Superior temporal gyrus (tissue), 1 donor: ENCODE measurements at regions not wholly inside any gene's neighbourhood (a gene's known extent, or its start where the extent isn't known, plus 50 kb on each side); places are given as distances from the start of the nearest gene placed in this dataset.

ENCODE experiments used
- DNase-seq: peaks from one replicate; pipeline ENCODE4 v3.0.0-alpha.2; 2016; ENCODE audit errors: extremely low spot score

DNA sequence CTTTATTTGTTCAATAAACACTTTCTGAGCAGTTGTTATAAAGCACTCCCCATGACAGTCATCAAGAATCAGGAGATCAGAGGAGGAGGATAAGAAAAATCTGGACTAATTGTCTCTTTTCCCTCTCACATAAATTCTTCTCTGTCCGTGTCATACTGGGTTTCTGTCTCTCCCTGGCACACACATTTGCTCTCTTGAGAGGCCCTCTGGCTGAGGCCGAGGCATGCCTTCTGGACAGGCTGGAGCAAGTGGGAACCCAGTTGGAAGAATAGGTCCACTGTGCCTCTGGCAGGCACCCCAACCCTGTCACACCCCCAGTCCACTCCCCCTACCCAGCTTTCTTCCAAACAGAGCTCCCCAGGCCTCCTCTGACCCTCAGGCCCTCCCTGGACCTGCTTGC, 315.8 kb downstream of the UACA start:
- no peak for DNase-seq

DNA sequence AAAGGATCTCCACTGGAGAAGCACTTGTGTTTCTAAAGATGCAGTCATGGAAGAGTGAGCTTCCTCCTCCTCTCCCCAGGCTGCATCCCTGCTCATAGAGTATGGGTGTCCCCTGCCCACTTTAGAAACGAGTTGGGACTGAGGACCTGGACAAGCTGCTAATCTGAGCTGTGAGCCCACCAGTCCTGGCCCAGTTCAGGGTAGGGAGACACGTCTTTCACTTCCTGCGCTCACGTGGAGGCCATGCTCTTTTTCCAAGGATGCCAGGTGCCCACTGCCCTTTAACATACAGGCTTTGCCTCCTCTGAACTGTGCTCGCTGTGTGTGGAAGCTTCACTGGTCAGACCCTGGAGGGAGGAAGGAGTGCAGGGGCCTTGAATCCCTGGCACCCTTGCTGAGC, 316.3 kb downstream of the UACA start:
- DNase-seq, result no peak

DNA sequence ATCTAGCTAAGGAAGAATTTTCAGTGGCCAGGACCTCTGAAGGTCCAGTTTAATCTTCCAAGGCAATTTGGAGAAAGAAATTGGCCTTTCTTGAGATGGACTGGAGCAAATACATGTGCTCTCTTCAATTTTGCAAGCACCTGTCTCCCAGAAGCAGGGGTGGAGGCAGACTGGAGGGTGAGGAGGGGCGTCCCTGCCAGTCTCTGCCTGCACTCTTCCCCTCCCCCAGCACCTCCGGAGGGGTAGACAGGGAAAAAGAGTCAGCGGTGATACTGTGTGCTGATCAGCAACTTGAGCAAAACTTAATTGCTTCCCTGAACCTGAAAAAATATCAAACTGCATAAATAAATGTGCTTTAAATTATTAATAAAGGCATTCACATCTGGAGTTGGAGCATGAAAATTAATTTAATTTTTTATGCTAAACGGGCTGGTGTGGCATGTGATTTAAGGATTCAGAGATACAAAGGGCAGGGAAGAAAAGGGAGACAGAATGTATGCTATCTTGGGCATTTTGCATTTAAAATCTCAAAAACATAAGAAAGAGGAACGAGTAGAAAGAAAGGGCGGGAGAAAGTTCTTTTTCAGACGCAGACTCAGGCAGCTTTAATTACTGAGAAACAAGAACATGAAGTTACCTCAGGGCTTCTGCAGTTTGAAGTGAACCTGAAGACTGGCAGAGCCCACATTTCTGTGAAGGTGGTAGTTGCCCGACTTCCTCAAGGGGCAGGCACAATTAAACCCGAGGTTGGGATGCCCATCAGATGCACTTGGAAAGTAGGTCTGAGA, 319.7 kb downstream of the UACA start:
- no peak for DNase-seq

DNA sequence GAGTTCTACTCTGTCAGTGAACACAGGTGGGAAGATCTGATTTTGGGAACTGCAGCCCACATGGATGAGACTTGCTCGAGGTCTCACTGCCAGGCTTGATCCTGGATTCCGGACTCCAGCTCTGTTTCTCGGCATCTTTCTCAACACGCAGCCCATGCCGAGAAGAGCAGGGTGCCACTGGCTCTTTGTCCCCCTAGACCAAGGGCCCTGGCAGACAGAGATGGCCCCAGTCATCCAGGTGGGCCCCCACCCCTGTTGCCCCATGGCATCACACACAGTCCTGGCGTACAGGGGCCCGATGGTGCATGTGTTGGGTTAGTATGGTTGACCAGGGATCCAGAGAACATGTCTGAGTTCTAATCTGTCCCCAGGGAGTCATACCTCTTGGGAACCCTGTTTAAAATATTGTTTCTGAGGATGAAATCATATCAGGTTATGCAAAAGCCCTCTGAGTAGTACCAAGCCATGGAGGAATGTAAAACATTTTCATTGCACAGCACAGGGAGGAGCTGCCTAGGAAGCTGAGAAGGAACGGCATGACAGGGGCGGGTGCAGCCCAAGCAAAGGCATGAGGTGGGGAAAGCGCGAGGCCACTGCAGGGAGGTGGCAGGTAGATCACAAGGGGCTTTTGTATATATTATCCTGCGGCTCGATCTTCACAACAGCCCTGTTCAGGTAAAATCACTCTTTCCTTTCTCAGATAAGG, 320.6 kb downstream of the UACA start:
- no peak for DNase-seq

DNA sequence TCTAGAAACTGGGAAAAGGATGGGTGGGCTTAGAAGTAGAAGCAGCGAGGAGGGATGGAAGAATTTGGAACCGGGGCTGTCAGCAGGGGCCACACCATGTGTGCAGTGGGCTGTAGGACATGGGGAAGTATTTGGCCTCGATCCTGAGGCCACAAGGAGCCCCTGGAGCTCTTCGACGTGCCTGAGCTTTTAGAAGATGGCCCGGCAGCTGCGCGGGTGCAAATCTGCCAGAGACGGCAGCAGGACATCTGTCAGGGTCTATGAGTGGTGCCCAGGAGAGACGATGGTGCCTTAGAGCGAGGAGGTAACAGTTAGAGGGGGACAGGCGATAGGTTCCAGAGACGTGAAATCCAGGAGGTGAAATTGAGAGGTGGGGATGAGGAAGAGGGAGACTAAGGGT, 321.1 kb downstream of the UACA start:
- no peak for DNase-seq

DNA sequence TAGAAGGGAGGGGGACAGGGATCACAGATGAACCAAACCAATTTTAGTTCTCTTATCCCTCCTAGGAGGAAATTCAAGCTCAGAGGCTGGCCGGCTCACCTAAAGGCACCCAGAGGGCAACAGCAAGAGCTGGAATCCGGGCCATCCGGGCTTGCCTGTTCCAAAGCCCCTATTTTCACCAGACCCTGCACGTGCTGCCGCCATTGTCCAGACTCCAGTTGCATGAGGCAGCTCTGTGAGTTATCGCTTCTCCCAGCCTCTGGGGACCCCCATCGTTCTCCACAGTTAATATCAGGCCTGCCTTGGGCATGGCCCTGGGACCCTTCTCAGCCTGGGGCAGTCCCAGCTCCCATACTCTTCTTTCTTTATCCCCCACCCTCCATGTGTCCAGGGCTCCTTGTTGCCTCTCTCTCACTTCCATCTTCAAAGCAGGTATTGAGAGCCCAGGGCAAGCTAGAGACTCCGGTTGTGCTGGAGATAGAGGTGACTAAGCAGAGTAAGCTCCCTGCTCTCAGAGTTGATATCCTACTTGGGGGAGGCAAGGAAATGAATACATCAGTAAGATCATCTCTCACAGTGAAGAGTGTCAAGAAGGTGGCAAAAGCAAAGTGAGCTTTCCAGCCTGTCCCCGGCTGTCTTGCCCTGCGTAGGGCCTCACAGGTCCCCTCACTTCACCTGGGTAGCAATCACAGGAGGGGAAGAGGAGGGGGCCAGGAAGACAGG, 322.8 kb downstream of the UACA start:
- no peak for DNase-seq

DNA sequence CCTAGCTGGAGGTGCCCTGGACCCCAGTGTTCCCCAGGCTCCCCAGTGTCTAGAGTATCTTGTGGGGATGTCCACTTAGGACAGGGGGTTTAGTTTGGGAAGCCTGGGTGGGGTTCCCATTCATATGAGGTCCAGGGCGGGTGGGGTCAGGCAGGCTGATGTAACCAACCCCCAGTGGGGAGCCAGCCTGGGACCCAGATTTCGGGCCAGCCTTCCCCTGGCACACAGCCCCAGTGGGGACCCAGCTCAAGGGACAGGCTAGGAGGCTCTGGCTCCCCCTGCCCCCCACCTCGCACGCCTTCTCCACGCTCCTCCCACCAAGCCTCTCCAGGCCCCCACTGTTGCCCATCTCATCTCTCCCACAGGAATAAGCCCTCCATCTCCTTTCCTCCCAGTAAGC, 323.5 kb downstream of the UACA start:
- no peak for DNase-seq

DNA sequence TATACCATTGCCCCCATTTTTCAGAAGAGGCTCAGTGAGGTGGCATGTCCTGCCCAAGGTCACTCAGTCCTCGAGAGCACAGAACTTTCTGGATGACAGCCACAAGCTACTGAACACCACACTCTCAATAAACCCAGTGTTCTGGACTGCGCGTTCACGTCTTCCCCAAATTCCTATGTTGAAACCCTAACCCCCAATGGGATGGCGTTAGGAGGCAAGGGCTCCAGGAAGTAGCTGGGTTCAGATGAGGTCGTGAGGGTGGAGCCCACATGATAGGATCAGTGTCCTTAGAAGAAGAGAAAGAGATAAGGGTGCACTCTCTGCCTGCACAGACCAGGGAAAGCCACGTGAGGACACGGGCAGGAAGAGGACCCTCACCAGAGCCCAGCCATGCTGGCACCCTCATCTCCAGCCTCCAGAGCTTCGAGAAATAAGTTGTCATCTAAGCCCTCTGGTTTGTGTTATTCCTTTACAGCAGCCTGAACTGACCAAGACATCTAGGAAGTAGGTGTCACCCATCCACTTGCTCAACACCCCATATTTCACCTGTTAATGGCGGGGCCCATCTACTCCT, 324.0 kb downstream of the UACA start:
- DNase-seq, result no peak

DNA sequence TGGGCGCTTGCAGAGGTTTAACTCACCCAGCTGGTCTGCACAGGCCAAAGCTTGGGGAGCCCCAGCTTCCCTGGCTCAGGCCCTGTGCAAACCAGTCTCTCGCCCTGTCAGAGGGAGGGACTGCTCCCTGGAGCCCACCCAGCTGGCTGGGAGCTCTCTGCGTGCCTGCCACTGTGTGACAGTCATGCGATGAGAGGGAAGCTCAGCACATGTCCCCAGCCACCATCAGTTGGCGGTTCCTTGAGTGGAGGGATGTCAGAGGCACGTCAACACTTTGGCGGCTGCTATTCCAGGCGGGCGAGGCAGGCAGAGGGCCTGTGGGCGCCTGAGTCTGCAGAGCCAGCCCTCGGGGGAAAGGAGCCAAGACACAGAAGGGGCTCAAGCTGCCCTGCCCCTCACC, 324.6 kb downstream of the UACA start:
- no peak for DNase-seq

DNA sequence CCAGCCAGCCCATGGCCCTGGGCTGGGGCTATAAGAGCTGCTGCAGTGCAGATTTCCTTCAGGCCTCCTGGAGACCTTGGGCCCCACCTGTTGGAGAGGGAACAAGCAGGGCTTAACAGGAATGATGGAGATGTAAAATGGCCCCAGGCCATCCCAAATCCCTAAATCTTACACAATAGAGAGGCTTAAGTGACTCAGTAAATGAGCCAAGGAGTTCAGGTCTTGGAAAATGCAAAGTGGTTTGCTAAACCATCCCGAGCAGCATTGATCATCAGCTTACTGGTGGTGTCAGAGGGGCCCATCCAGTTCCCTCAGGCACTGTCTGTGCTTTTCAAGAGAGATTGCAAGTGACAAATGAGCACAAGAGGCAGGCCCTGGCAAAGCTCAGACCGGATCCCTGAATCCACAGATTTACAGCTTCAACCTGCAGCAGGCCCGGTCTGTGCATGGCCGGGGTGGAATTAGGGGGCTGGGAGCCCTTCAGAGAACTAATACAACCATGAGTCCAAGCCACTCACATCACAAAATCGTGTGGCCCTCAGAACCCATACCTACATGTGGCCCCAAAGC, 325.4 kb downstream of the UACA start:
- DNase-seq, result no peak

DNA sequence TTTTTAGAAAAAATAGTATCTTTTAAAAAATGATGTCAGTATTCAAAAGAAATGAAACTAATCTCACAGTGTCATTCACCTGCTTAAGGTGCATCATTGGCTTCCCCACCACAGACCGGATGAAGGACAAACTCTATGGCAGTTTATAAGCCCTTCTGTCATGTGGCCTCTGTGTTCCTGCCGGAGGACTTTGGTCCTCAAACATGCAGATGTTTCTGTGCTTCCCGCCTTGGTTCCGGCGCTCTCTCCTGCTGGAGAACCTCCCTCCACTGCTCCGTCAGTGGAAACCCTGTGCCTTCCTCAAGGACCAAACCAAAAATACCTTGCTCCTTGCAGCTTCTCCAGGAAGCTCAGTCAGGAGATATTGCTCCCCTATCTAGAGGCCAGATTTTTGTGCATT, 326.3 kb downstream of the UACA start:
- DNase-seq, result no peak

DNA sequence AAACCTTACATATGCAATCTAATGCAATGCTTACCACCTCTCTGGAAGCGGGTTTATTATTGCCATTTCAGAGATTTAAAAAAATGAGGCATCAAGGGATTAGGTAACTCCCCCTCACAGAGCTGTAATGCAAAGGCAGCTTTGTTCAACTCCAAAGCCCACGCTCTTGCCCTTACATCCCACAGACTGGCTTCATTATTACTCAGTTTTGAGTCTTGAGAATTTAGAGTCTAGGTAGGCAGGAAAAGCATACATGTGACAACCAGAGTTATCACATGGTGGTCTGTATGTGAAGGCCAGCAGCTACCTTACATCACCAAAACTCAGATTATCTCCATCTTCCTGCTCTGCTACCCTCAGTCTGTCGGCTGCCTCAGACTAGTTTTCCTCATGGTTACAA, 326.9 kb downstream of the UACA start:
- no peak for DNase-seq

DNA sequence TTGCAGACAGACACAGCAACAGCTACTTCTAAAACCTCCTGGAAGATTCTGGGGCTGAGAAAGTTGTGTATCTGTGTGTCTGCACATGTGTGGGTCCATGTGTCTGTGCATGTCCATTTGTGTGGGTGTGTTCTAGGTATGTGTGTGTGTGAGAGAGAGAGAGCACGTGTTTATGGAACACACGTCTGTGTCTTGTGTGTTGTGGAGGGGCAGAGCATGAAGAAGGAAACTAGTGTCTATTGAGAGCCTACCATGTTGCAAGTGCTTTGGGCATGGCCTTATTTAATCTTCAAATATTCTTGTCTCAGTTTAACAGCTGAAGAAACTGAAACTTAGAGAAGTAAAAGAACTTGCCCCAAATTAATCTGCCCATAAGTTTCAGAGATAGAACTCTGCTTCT, 327.5 kb downstream of the UACA start:
- DNase-seq, result no peak

DNA sequence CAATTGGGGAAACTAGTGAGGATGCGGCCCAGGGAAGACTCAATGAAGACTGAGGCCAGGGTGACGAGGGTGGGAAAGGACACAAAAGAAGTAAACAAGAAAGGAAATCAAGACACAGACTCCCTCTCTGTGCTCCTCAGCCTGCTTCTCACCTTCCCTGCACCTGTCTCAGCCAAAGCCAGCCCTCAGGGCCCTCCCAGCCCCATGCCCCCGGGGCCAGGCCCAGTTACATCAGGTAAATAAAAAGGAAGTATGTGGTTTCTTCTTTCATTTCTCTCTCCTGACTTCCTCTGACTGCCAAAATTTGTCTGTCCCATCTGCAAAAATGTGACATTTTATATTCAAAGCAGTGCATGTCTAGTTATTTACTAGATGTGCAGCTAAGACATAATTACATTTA, 328.0 kb downstream of the UACA start:
- DNase-seq, result no peak

DNA sequence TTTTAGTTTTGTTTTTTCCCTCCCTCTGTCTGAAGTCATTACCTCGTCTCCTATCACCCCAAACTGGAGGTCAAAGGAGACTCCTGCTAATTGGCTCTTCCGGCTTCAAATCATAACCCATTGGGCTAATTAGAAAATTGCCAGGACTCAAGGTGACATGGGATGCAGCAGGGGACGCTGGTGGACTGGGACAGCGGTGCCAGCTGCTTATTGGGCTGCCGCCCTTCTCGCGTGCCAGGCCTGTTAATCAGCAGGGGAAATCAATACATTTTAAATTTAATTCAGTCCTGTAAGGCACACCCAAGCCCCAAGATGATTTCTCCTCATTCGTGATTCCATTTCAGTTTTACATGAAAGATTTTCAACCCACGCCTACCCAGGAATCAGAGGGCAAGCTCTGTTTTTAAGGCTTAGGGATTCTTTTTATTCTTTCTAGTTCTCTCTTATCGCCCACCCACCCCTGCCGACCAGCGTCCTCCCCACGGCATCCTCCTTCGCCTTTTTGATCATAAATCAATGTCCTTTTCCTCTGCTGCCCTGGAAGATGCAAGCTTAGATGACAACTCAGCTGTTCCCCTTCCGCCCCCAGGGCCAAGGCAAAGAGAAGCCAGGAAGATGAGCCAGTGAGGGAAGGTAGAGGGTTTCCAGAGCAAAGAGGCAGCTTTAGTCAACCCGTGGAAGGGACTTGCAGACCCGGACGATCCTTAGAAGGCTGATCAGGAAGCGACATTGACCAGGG, 329.6 kb downstream of the UACA start:
- no peak for DNase-seq

DNA sequence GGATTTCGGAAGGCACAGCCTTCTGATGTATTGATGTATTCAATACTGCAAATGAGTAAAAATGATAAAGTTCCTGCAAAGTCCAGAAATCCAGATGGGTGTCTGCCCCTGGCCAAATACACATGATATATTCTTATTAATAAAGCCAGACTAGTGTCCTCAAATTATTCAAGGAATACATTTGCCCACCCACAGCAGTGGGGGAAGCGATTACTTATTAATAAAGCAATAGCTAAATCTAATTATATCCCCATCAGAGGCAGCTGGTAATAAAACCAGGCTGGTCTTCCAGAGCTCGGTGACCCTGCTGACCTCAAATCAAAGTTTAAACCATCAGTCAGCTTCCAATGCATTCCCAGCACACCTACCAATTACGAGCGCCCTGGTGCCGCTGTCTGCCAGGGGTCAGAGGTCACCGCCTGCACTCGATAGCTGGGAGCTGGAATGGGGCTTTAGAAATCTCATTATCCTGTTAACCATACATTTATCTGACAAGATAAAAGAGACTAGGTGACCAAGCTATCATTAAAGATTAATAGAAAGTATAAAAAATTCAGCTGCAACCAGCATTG, 330.3 kb downstream of the UACA start:
- no peak for DNase-seq

DNA sequence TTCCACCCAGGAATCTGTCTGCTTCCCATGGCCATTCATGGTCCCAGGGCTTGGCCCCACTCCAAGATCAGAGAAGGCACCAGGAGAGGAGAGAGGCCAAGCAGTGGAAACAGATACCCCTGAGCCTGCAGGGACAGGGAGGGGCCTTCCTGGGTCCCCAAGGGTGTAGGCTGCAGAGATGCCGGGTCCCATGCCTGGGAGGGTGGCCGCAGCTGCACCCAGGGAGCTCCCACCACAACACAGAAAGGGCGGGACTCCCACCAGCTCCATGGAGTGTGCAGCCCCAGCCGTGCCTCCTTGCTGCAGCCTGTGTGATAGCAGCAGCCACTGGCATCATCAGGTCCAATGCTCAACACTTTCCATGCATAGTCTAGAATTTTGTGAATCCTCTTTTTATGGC, 331.5 kb downstream of the UACA start:
- no peak for DNase-seq

DNA sequence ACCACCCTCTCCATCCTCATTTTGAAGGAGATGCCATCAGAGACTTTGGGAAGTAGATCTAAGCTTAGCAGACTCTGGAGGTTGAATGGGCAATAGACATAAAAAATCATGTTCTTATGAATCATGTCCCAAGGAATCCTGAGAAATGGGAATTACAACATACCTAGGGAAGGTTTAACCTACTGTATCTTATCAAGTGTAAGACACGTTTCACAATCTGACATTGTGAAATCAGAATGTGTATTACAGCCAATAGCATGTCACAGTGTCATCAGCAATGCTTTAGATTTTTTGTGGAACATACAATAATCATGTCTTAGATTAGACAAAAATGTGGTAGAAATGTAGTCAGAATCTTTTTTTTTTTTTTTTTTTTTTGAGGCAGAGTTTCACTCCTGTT, 332.4 kb upstream of the TLE3 start:
- no peak for DNase-seq

DNA sequence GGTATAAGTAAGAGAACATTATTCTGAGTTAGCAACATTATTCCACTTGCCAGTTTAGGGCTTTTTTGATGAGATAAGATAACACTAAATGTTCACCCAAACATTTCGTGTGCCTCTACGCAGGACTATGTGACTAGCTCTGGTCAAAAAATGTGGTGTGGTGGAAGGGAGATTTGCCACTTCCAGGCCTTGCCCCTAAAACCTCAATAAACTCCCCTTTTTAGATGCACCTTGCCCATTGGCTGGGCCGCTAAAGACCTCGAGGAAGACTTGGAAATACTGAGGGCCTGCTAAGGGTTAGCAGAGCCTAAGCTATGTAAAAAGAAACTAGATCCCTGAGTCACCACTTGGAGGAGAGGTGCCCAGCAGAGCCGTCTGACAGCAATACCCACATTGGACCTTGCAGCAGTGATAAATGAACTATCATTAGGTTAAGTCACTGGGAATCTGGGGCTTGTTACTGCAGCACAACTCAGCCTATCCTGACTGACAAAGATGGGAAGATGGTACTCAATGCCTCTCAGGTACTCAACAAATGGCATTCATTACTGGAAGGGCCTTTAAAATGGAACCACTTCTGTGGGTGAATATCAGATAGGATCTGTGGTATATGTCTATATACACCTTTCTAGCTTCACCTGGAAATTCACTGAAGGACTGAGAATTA, 331.5 kb upstream of the TLE3 start:
- no peak for DNase-seq

DNA sequence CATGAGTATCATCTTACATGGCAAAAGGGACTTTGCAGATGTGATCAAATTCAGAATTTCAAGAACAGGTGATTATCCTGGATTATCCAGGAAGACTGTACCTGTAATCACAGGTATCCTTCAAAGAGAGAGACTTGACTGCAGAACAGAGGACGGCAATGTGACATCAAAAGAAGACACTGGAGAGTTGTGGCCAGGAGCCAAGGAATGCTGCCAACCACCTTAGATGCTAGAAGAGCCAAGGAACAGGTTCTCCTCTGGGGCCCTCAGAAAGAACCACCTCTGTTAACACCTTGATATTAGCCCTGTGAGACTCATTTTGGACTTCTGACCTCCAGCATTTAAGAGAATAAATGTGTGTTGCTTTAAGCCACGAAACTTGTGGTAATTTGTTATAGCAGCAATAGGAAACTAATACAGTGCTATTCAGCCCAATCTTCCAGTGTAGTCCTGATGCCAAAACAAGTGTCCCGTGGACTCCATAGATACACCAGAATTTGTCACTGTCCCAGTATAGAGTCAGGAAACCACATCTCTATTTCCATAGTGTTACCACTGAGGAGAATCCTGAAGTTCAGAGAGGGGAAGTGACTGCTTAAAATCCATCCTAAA, 330.6 kb upstream of the TLE3 start:
- no peak for DNase-seq
